ENCODE measurements at regions not wholly inside any gene's neighbourhood (a gene's known extent, or its start where the extent isn't known, plus 50 kb on each side); places are given as distances from the start of the nearest gene placed in this dataset.

DNA sequence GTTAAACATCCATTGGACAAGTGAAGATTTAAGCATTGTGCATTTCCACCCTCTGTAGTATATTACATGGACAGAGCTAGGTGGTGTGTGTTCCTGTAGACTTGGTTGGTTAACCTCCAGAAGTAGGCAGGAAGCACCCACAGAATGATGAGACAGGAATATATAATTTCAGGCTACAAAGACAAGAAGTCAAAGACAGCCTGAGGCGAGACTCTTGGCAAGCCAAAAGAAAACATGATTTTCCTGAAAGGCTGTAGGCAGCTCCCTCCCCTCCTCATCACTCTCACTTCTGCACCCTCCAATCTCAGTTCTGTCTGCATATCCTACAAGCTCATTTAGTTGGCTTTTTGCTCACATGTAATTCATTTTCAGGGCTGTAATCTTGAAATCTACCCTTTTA, 110.0 kb upstream of the SLC35B3 start:
- ATAC-seq (no peak), DNase-seq (ENCODE audit: low read depth, low spot score) (no peak)
- H3K9me3 ChIP-seq (ENCODE audit: control insufficient read depth, insufficient read depth, low read depth, low read length) = peaks cover 9% of the 10 kb centered on the region; the same call in 1 of the 2 replicates
- no peaks in the 10 kb centered on the region for H3K36me3 ChIP-seq (ENCODE audit: control insufficient read depth, insufficient read depth, low read length)
- no peaks in the 10 kb centered on the region for H3K4me1 ChIP-seq (ENCODE audit: control insufficient read depth, insufficient read depth, low read length)
- in situ Hi-C loops (cut with HindIII; ENCODE audit: low pct_unique_long_range_greater_than_20kb, low sequenced_read_pairs) = no loop called here
- no peak overlapping the region for H3K27ac ChIP-seq (ENCODE audit: low read length)
- ChIA-PET CTCF (no interaction called here), POLR2A (no interaction called here)
- intact Hi-C loops (cut with micrococcal nuclease; ENCODE audit: unreplicated experiment) = no loop called here
- TF ChIP-seq TCF7L2 (IDR thresholded peaks at IDR 0.05; ENCODE audit: low read depth, low read length) (no peak), POLR2AphosphoS5 (IDR thresholded peaks at IDR 0.05; ENCODE audit: low read depth, low read length) (no peak), SIN3A (IDR thresholded peaks at IDR 0.05; ENCODE audit: borderline replicate concordance, insufficient read depth, low read depth, low read length) (no peak)
- TF ChIP-seq, protein P1, sequence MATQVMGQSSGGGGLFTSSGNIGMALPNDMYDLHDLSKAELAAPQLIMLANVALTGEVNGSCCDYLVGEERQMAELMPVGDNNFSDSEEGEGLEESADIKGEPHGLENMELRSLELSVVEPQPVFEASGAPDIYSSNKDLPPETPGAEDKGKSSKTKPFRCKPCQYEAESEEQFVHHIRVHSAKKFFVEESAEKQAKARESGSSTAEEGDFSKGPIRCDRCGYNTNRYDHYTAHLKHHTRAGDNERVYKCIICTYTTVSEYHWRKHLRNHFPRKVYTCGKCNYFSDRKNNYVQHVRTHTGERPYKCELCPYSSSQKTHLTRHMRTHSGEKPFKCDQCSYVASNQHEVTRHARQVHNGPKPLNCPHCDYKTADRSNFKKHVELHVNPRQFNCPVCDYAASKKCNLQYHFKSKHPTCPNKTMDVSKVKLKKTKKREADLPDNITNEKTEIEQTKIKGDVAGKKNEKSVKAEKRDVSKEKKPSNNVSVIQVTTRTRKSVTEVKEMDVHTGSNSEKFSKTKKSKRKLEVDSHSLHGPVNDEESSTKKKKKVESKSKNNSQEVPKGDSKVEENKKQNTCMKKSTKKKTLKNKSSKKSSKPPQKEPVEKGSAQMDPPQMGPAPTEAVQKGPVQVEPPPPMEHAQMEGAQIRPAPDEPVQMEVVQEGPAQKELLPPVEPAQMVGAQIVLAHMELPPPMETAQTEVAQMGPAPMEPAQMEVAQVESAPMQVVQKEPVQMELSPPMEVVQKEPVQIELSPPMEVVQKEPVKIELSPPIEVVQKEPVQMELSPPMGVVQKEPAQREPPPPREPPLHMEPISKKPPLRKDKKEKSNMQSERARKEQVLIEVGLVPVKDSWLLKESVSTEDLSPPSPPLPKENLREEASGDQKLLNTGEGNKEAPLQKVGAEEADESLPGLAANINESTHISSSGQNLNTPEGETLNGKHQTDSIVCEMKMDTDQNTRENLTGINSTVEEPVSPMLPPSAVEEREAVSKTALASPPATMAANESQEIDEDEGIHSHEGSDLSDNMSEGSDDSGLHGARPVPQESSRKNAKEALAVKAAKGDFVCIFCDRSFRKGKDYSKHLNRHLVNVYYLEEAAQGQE (IDR thresholded peaks at IDR 0.05; ENCODE audit: insufficient read depth in 1 of 2, low read depth in 2 of 2, low read length in 1 of 2) = no peak
- TF ChIP-seq, protein P2, sequence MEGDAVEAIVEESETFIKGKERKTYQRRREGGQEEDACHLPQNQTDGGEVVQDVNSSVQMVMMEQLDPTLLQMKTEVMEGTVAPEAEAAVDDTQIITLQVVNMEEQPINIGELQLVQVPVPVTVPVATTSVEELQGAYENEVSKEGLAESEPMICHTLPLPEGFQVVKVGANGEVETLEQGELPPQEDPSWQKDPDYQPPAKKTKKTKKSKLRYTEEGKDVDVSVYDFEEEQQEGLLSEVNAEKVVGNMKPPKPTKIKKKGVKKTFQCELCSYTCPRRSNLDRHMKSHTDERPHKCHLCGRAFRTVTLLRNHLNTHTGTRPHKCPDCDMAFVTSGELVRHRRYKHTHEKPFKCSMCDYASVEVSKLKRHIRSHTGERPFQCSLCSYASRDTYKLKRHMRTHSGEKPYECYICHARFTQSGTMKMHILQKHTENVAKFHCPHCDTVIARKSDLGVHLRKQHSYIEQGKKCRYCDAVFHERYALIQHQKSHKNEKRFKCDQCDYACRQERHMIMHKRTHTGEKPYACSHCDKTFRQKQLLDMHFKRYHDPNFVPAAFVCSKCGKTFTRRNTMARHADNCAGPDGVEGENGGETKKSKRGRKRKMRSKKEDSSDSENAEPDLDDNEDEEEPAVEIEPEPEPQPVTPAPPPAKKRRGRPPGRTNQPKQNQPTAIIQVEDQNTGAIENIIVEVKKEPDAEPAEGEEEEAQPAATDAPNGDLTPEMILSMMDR (IDR thresholded peaks at IDR 0.05) = no peak
- H3K4me3 ChIP-seq (ENCODE audit: low read depth in 2 of 2, low read length in 2 of 2) = no peak overlapping the region
- H3K27me3 ChIP-seq (ENCODE audit: control insufficient read depth, insufficient read depth, low read length) = no peaks in the 10 kb centered on the region
- no TSS peak for BruUV-seq (replicated peaks)

DNA sequence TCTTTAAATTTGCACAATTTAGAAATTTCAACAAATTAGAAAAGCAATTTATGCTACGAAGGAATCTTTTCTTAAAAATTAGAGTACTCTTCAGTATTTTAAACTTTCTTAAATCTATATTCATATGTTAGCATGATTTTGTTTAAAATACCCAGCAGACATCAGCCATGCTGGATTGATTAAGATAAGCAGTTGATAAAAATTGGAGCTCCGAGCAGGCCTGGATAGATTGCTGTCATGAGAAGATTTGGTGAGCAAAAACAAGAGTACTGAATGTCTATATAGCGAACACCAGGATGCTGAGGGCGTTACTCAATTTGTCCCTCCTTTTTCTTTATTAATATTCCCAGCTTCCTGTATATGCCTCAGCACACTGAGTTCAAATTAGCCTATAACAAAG, 108.4 kb upstream of the SLC35B3 start:
- intact Hi-C loops (cut with micrococcal nuclease; ENCODE audit: unreplicated experiment) = no loop called here
- H3K4me3 ChIP-seq (ENCODE audit: low read depth in 2 of 2, low read length in 2 of 2) = no peak overlapping the region
- H3K9me3 ChIP-seq (ENCODE audit: control insufficient read depth, insufficient read depth, low read depth, low read length) = peaks cover 9% of the 10 kb centered on the region; the same call in 1 of the 2 replicates
- no peak for TF ChIP-seq TCF7L2 (IDR thresholded peaks at IDR 0.05; ENCODE audit: low read depth, low read length)
- TF ChIP-seq POLR2AphosphoS5 (IDR thresholded peaks at IDR 0.05; ENCODE audit: low read depth, low read length) = no peak
- TF ChIP-seq, protein P2 (IDR thresholded peaks at IDR 0.05) = no peak
- TF ChIP-seq SIN3A (IDR thresholded peaks at IDR 0.05; ENCODE audit: borderline replicate concordance, insufficient read depth, low read depth, low read length) = no peak
- TF ChIP-seq, protein P1 (IDR thresholded peaks at IDR 0.05; ENCODE audit: insufficient read depth in 1 of 2, low read depth in 2 of 2, low read length in 1 of 2) = no peak
- BruUV-seq (replicated peaks) = no TSS peak
- H3K27me3 ChIP-seq (ENCODE audit: control insufficient read depth, insufficient read depth, low read length) = no peaks in the 10 kb centered on the region
- ChIA-PET POLR2A (no interaction called here), CTCF (no interaction called here)
- no peak for ATAC-seq
- no peak for DNase-seq (ENCODE audit: low read depth, low spot score)
- in situ Hi-C loops (cut with HindIII; ENCODE audit: low pct_unique_long_range_greater_than_20kb, low sequenced_read_pairs) = no loop called here
- no peaks in the 10 kb centered on the region for H3K4me1 ChIP-seq (ENCODE audit: control insufficient read depth, insufficient read depth, low read length)
- no peaks in the 10 kb centered on the region for H3K36me3 ChIP-seq (ENCODE audit: control insufficient read depth, insufficient read depth, low read length)
- no peak overlapping the region for H3K27ac ChIP-seq (ENCODE audit: low read length)

Data from Panc1 (cell line).